Activated naive CD8-positive, alpha-beta T cell treated with anti-CD3 and anti-CD28 coated beads, Interleukin-2, amount 50 U/mL, for 24 hours (primary cell): ENCODE measurements at regions not wholly inside any gene's neighbourhood (a gene's known extent, or its start where the extent isn't known, plus 50 kb on each side); places are given as distances from the start of the nearest gene placed in this dataset.
"Not testable (repeated sequence)": the region's sequence is repeated elsewhere in the genome, so short reads cannot be mapped to it uniquely, and the experiment has no call there.

Experiments
- ATAC-seq: fragments of 150-1000 bp; cut with Tn5 transposase; one replicate; pipeline ENCODE4 v1.10.0; 2021
- DNase-seq: peaks from one replicate; pipeline ENCODE4 v3.0.0; 2021
- H3K27ac Mint-ChIP-seq: one replicate; pipeline ENCODE4 v1.8.0; 2021; ENCODE audit warnings: mild to moderate bottlenecking, mixed read lengths
- H3K27me3 Mint-ChIP-seq: one replicate; pipeline ENCODE4 v1.8.0; 2021; ENCODE audit warnings: mixed read lengths
- H3K36me3 Mint-ChIP-seq: one replicate; pipeline ENCODE4 v1.8.0; 2021; ENCODE audit warnings: low read depth, mixed read lengths
- H3K4me1 Mint-ChIP-seq: one replicate; pipeline ENCODE4 v1.8.0; 2021; ENCODE audit warnings: mixed read lengths
- H3K4me3 Mint-ChIP-seq: one replicate; pipeline ENCODE4 v1.8.0; 2021; ENCODE audit warnings: mild to moderate bottlenecking, moderate library complexity, mixed read lengths
- H3K9me3 Mint-ChIP-seq: one replicate; pipeline ENCODE4 v1.8.0; 2021; ENCODE audit warnings: mixed read lengths

DNA sequence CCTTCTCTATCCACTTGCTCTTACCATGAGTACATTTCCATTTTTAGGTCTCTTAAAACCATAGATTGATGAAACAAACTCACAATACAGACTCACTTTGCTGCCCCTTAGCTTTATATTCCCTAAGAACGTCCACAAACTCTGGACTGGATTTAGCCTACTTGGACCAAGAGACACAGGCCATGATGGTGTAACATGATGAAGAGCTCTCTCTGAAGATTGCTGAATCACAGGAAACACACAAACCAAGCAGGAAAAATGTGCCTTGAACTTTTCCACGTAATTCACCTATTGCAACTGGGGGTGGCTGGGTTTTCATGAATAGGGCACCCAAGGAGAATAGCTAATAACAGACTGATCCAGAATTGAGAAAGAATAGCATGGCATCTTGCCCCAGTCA, 201.7 kb upstream of the RBBP8 start:
- DNase-seq, result no peak
- peaks cover 2% of the 10 kb centered on the region for H3K27me3 Mint-ChIP-seq
- ATAC-seq, result no peak
- H3K9me3 Mint-ChIP-seq, result no peaks in the 10 kb centered on the region
- no peak overlapping the region for H3K27ac Mint-ChIP-seq
- no peak overlapping the region for H3K4me3 Mint-ChIP-seq
- H3K36me3 Mint-ChIP-seq, result no peaks in the 10 kb centered on the region
- H3K4me1 Mint-ChIP-seq, result no peaks in the 10 kb centered on the region

DNA sequence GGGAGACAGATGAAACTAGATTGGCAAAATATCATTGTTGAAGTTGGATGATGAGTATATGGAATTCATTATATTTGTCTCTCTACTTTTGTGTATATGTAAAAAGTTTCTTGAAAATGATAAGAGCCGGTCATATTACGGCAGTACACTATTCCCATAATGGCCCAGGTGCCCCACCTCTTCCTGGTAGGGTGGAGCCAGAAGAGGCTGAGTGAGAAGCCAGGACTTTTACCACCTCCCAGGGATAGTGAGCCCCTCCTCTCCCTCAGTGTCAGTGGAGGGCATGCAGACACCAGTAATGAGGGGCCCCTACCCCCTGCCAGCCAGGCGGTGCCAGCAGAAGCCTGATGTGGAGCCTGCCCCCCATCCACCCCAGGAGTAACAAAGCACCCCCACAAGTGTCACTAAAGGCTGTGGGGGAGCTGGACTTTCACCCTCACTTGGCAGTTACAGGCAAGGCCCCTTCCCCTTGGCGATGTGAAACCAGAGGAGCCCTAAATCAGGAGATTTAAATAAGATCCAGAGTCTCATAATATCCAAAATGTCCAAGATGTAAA, 198.9 kb upstream of the RBBP8 start:
- H3K27me3 Mint-ChIP-seq, result peaks cover 2% of the 10 kb centered on the region
- H3K4me3 Mint-ChIP-seq, result no peak overlapping the region
- H3K36me3 Mint-ChIP-seq, result no peaks in the 10 kb centered on the region
- H3K4me1 Mint-ChIP-seq, result peaks cover under 1% of the 10 kb centered on the region
- ATAC-seq (no peak), DNase-seq (no peak)
- no peak overlapping the region for H3K27ac Mint-ChIP-seq
- H3K9me3 Mint-ChIP-seq, result no peaks in the 10 kb centered on the region

DNA sequence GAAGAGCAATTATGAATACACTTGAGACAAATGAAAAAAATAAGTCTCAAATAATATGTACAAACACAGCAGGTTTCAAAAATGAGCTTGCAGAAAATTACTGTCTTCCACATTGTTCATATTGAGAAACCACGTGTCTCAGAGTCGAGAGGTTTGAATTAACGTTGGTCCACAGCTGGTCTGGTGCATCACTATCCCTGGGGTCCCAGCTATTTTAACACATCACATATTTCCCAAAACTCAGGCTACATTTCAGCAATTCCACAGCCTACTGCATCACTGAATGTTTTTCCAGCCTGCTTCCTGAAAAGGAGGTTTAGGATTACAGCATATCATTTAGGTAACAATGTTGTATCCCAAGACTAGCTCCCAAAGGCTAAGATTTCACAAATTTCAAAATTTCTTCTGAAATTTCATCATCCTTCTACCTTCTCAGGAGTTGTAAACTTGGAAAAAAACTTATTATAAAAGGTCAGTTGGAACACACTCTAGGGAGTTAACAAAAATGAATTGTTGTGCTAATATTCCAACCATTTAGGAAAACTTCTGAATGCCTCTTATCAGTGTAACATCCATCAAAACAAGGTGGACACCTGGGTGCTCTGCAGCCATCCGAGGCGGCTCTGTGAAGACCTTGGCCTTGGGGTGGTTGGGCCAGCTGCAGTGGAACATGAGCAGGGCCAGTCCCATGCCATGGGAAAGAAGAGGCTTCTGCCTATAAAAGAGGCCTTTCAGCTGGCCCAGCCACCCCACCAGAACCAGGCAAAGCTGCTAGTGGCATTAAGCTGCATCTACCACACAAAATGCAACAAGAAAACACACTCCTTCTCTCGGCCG, 198.1 kb upstream of the RBBP8 start:
- no peaks in the 10 kb centered on the region for H3K36me3 Mint-ChIP-seq
- no peak overlapping the region for H3K27ac Mint-ChIP-seq
- ATAC-seq, result no peak
- no peak for DNase-seq
- H3K27me3 Mint-ChIP-seq, result peaks cover 2% of the 10 kb centered on the region
- H3K4me1 Mint-ChIP-seq, result peaks cover 2% of the 10 kb centered on the region
- no peak overlapping the region for H3K4me3 Mint-ChIP-seq
- H3K9me3 Mint-ChIP-seq, result no peaks in the 10 kb centered on the region

DNA sequence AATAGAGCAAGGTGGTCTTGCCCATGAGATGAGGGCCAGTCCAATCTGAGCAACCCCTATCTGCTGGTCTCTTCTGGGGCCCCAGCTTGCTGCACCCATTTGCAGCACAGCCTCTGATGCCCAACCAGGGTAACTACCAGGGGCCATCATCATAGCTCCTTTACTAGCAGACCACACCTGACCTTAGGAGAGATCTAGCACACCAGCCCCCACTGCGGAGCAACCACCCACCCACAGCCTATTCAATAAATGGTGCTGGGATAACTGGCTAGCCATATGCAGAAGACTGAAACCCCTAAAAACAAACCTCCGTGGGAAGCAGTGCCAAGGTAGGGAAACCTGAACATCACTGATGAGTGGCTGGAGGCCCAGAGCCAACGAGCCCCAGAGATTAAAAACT, 196.1 kb upstream of the RBBP8 start:
- Mint-ChIP-seq H3K27ac (no peak overlapping the region), H3K9me3 (no peaks in the 10 kb centered on the region), H3K4me1 (peaks cover 6% of the 10 kb centered on the region), H3K27me3 (peaks cover 2% of the 10 kb centered on the region), H3K36me3 (no peaks in the 10 kb centered on the region), H3K4me3 (no peak overlapping the region)
- DNase-seq (no peak), ATAC-seq (no peak)

DNA sequence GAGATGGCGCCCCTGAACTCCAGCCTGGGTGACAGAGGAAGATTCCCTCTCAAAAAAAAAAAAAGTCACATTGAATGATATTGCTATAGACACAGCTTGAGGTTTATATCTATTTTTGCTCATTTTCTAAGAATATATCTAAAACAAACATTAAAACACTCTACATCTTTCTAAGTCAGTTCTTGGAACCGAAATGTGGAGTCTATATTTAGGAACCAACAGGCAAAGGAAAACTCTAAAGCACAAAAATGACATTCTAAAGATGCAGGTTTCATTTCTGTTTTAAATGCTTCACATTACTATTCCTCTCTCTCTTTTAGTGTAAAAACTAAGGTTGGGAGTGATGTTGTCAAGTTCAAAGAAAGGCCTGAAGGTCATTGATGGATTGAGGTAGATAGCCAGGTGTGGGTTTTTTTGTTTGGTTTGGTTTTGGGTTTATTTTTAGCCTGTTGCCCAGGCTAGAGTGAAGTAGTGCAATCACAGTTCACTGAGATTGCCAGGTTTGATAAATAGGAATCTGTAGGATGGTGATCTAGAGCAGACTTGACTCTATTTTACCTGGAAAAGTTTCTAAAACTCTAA, 194.0 kb upstream of the RBBP8 start:
- no peak overlapping the region for H3K27ac Mint-ChIP-seq
- no peak overlapping the region for H3K4me3 Mint-ChIP-seq
- peaks cover 2% of the 10 kb centered on the region for H3K27me3 Mint-ChIP-seq
- DNase-seq (no peak), ATAC-seq (no peak)
- H3K4me1 Mint-ChIP-seq, result peaks cover 6% of the 10 kb centered on the region
- no peaks in the 10 kb centered on the region for H3K36me3 Mint-ChIP-seq
- no peaks in the 10 kb centered on the region for H3K9me3 Mint-ChIP-seq

DNA sequence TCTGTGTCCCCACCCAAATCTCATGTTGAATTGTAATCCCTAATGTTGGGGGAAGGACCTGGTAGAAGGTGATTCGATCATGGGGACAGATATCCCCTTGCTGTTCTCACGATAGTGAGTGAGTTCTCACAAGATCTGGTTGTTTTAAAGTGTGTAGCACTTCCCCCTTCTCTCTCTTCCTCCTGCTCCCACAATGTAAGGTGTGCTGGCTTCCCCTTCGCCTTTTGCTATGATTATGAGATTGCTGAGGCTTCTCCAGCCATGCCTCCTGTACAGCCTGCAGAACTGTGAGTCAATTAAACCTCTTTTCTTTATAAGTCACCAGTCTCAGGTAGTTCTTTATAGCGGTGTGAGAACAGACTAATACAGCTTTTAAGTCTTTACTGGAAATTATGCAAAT, 193.3 kb upstream of the RBBP8 start:
- DNase-seq (no peak), ATAC-seq (no peak)
- Mint-ChIP-seq H3K27ac (no peak overlapping the region), H3K36me3 (no peaks in the 10 kb centered on the region), H3K4me1 (peaks cover 6% of the 10 kb centered on the region), H3K27me3 (peaks cover 2% of the 10 kb centered on the region), H3K4me3 (no peak overlapping the region), H3K9me3 (no peaks in the 10 kb centered on the region)

DNA sequence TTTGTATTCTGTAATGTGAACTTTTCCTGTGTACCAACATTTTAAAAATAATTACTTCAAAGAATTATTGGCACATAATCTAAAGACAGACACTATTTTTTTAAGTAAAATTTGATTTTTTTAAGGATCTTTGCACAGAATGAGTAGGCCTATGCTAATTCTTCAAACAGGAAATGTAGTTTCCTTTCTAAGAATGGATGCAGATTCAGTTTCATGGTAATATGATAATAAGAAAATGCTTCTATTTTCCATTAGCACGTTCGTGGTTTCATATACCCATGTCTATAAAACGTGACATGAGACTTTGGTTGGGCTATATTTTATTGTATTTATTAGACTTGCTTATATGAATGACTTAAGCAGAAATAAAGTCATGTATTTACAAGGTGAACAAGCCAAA, 191.8 kb upstream of the RBBP8 start:
- Mint-ChIP-seq H3K36me3 (no peaks in the 10 kb centered on the region), H3K4me3 (no peak overlapping the region), H3K9me3 (no peaks in the 10 kb centered on the region), H3K27ac (no peak overlapping the region), H3K4me1 (peaks cover 6% of the 10 kb centered on the region), H3K27me3 (peaks cover 8% of the 10 kb centered on the region)
- DNase-seq, result no peak
- no peak for ATAC-seq

DNA sequence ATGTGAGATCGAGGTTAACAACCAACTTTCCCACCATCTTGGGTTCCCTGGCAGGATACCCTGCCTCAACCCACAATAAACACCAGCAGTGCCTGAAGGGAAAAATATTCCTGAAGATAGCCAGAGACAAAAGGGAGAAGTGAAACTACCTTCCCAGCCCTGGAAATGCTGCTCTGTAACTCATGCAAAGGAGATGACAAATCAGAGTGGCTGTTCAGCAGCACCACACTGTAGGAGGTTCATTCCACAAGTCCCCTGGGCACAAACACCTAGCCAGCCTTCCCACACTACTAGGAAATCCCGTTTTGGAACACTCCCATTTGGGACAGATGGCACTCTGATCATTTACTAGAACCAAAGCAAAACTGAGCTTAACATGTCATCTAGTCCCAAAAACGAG, 190.7 kb upstream of the RBBP8 start:
- Mint-ChIP-seq H3K36me3 (no peaks in the 10 kb centered on the region), H3K4me1 (peaks cover 6% of the 10 kb centered on the region), H3K27ac (no peak overlapping the region), H3K4me3 (no peak overlapping the region), H3K27me3 (peaks cover 12% of the 10 kb centered on the region), H3K9me3 (no peaks in the 10 kb centered on the region)
- ATAC-seq, result no peak
- DNase-seq, result no peak

DNA sequence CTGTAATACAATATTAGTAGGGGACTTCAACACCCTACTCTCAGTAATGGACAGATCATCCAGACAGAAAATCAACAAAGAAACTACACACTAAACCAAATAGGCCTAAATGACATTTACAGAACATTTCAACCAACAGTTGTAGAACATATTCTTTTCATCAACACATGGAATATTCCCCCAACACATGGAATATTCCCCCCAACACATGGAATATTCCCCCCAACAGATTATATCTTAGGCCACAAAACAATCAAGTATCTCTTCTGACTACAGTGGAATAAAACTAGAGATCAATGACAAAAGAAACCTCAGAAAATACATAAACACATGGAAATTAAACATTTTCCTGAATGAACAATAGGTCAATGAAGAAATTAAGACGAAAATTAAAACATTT, 187.2 kb upstream of the RBBP8 start:
- H3K4me3 Mint-ChIP-seq, result no peak overlapping the region
- no peaks in the 10 kb centered on the region for H3K36me3 Mint-ChIP-seq
- H3K4me1 Mint-ChIP-seq, result peaks cover 2% of the 10 kb centered on the region
- H3K27ac Mint-ChIP-seq, result no peak overlapping the region
- ATAC-seq (no peak), DNase-seq (no peak)
- H3K9me3 Mint-ChIP-seq, result no peaks in the 10 kb centered on the region
- peaks cover 21% of the 10 kb centered on the region for H3K27me3 Mint-ChIP-seq

DNA sequence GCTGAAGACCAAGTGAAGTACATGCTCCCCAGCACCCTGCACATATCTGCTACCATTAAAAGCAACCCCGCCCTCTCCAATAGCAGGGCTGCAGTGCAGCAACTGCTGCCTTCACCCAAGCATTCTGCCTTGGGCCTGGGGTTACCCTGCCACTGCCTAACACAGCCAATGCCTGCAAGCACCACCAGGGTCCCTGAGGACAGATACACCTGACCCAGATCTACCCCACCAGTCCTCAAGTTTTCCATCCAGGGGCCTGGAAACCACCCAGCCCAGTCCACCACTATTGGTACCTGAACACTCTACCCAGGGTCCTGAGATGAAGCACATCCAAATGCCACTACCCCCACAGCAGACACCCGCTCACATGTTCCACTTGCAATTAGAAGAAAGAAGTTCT, 181.1 kb upstream of the RBBP8 start:
- Mint-ChIP-seq H3K27ac (no peak overlapping the region), H3K36me3 (no peaks in the 10 kb centered on the region), H3K4me3 (no peak overlapping the region), H3K9me3 (no peaks in the 10 kb centered on the region), H3K27me3 (peaks cover 26% of the 10 kb centered on the region), H3K4me1 (no peaks in the 10 kb centered on the region)
- DNase-seq (no peak), ATAC-seq (no peak)

DNA sequence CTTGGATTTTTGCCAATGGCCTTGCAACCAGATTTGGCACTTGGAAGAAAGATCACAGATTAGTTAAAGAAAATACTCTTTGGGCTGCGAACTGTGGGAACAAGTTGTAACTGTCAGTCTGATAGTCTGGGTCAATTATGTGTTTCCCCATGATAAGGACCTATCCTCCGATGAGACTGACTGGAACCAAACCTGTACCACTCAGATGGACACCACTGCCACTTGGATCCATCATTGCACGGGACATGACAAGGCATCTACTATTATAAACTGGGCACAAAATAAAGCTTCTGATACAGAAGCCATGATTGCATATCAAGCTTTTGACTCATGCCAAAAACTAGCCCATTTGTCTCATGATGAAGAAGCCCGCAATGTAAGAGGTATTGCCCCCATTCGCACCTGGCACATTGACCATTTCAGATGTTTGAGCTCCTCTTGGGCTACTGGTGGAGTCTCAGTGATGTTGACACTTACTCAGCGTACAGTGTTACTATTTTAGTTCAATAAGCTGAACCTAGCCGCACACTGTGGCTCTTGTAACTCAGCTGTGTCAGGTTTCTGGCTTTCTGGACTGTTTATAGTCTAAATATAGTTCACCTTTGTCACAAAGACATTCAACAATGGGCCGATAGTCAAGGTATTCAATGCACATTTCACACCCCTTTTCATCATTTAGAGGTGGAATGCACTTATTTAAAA, 179.8 kb upstream of the RBBP8 start:
- Mint-ChIP-seq H3K9me3 (no peaks in the 10 kb centered on the region), H3K4me1 (no peaks in the 10 kb centered on the region), H3K27me3 (peaks cover 17% of the 10 kb centered on the region), H3K27ac (no peak overlapping the region), H3K36me3 (no peaks in the 10 kb centered on the region), H3K4me3 (no peak overlapping the region)
- DNase-seq, result no peak
- ATAC-seq, result no peak

DNA sequence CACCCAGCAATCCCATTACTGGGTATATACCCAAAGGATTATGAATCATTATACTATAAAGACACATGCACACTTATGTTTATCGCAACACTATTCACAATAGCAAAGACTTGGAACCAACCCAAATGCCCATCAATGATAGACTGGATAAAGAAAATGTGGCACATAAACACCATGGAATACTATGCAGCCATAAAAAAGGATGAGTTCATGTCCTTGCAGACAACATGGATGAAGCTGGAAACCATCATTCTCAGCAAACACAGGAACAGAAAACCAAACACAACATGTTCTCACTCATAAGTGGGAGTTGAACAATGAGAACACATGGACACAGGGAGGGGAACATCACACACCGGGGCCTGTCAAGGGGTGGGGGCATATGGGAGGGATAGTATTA, 169.1 kb upstream of the RBBP8 start:
- H3K27ac Mint-ChIP-seq, ATAC-seq, H3K4me3 Mint-ChIP-seq, H3K9me3 Mint-ChIP-seq, H3K36me3 Mint-ChIP-seq, H3K4me1 Mint-ChIP-seq, DNase-seq: not testable (repeated sequence)
- H3K27me3 Mint-ChIP-seq, result peaks cover 23% of the 10 kb centered on the region

DNA sequence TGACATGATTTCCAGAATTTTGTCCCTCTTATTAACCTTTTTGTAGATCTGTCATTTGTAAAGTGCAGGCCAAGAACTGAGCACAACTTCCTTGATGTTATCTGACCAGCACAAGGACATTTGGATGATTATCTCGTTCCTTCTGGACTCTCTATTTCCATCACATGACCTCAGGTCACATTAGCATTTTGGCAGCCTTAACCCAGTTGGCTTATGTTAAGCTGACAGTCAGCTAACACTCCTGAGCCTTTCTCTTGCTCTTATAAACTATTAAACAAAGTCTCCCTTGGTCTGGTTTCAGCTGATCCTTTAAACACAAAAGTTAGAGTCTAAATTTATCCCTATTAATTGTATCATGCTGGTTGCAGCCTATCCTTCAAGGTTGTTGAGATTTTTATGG, 167.2 kb upstream of the RBBP8 start:
- Mint-ChIP-seq H3K4me3 (no peak overlapping the region), H3K27me3 (peaks cover 24% of the 10 kb centered on the region), H3K4me1 (no peaks in the 10 kb centered on the region), H3K9me3 (peaks cover 6% of the 10 kb centered on the region), H3K27ac (no peak overlapping the region), H3K36me3 (no peaks in the 10 kb centered on the region)
- DNase-seq (no peak), ATAC-seq (no peak)

DNA sequence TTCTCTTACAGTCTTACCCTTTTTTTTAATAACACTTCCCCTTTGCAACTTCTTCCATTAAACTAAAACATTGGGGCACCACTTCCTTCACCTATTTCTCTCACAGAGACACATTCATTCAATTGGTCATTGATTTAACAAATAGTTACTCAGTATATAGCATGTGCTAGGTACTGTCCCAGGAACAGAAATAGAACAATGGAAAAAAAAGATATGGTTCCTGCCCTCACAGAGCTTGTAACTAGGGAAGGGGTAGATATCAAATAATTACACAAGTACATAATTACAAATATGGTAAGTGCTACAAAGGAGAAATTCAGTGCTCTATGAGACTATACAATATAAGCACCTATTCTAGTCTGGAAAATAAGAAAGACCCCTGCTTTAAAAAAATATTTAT, 165.5 kb upstream of the RBBP8 start:
- Mint-ChIP-seq H3K27ac (no peak overlapping the region), H3K27me3 (peaks cover 17% of the 10 kb centered on the region), H3K4me3 (no peak overlapping the region), H3K9me3 (peaks cover 12% of the 10 kb centered on the region), H3K36me3 (no peaks in the 10 kb centered on the region), H3K4me1 (no peaks in the 10 kb centered on the region)
- ATAC-seq (no peak), DNase-seq (no peak)

DNA sequence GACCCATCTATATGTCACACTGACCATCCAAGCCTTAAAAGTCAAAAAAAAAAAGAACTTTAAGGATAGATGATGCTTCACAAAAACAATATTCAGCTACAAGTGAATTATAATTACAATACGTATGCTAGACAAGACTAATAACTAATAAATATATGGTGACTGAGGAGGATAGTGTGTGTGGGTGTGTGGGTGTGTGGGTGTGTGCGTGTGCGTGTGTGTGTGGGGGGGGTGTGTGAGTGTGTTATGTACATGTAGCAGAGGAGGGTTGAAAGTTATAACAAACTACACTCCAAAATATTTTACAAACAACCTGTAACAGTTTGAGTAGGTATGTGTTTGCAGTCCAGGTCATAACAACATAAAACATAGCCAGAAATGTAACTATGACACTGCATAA, 159.2 kb upstream of the RBBP8 start:
- Mint-ChIP-seq H3K9me3 (peaks cover 6% of the 10 kb centered on the region), H3K27me3 (peaks cover 8% of the 10 kb centered on the region), H3K4me3 (no peak overlapping the region), H3K27ac (no peak overlapping the region), H3K36me3 (no peaks in the 10 kb centered on the region), H3K4me1 (no peaks in the 10 kb centered on the region)
- DNase-seq (no peak), ATAC-seq (no peak)
